ENCODE measurements at regions not wholly inside any gene's neighbourhood (a gene's known extent, or its start where the extent isn't known, plus 50 kb on each side); places are given as distances from the start of the nearest gene placed in this dataset.

GRCh38 chr11:119472856-119473222, 49.9 kb upstream of the THY1 start:
- Mint-ChIP-seq H3K4me3 (no peak overlapping the region), H3K36me3 (ENCODE audit: insufficient read depth) (no peaks in the 10 kb centered on the region)
- no peak for ATAC-seq

More at GRCh38 chr11:119472856-119473222, 49.9 kb upstream of the THY1 start:
- no peak for DNase-seq
- Mint-ChIP-seq H3K4me1 (ENCODE audit: low read depth) (no peaks in the 10 kb centered on the region), H3K27me3 (ENCODE audit: low read depth) (peaks cover 54% of the 10 kb centered on the region), H3K9me3 (peaks cover 3% of the 10 kb centered on the region)

Data from activated T-cell treated with anti-CD3 and anti-CD28 coated beads, Interleukin-2, amount 50 U/mL, for 4 hours (primary cell).